MM.1S (cell line): ENCODE measurements at regions not wholly inside any gene's neighbourhood (a gene's known extent, or its start where the extent isn't known, plus 50 kb on each side); places are given as distances from the start of the nearest gene placed in this dataset.

ENCODE experiments used
- DNase-seq: peaks from one replicate; pipeline ENCODE4 v3.0.0-alpha.2; 2015
- H2AFZ ChIP-seq: fragments of 300-600 bp; sonication (generic); 2 replicates; pipeline ENCODE4 v1.6.0; 2016; ENCODE audit warnings: antibody characterized with exemption, low read length
- H3F3A ChIP-seq: fragments of 300-600 bp; sonication (generic); 2 replicates; pipeline ENCODE4 v1.6.1; 2016; ENCODE audit warnings: mild to moderate bottlenecking, antibody characterized with exemption, low read length, moderate library complexity, mixed read lengths; ENCODE audit not compliant: insufficient read depth
- H3K27ac ChIP-seq: fragments of 300-600 bp; sonication (generic); 2 replicates; pipeline ENCODE4 v1.5.1; 2016; ENCODE audit warnings: mild to moderate bottlenecking, low read length
- H3K27me3 ChIP-seq: fragments of 300-600 bp; sonication (generic); replicated peaks from 2 replicates; pipeline ENCODE4 v1.6.0; 2016; ENCODE audit warnings: low read length; ENCODE audit not compliant: insufficient read depth
- H3K36me3 ChIP-seq: fragments of 300-600 bp; sonication (generic); replicated peaks from 2 replicates; pipeline ENCODE4 v1.6.1; 2016; ENCODE audit warnings: mild to moderate bottlenecking, low read length, mixed read lengths; ENCODE audit not compliant: insufficient read depth
- H3K4me1 ChIP-seq: fragments of 300-600 bp; sonication (generic); 2 replicates; pipeline ENCODE4 v1.6.1; 2016; ENCODE audit warnings: low read length, mixed read lengths
- H3K4me2 ChIP-seq: fragments of 300-600 bp; sonication (generic); 2 replicates; pipeline ENCODE4 v1.6.0; 2016; ENCODE audit warnings: low read depth, low read length
- H3K4me3 ChIP-seq: fragments of 300-600 bp; sonication (generic); 2 replicates; pipeline ENCODE4 v1.5.1; 2016; ENCODE audit warnings: low read length, mixed read lengths
- H3K79me2 ChIP-seq: fragments of 300-600 bp; sonication (generic); 2 replicates; pipeline ENCODE4 v1.6.1; 2016; ENCODE audit warnings: mixed run types, low read length, mixed read lengths
- H3K9ac ChIP-seq: fragments of 300-600 bp; sonication (generic); 2 replicates; pipeline ENCODE4 v1.6.1; 2016; ENCODE audit warnings: low read length, mixed read lengths
- H3K9me2 ChIP-seq: fragments of 300-600 bp; sonication (generic); replicated peaks from 2 replicates; pipeline ENCODE4 v1.6.1; 2016; ENCODE audit warnings: mild to moderate bottlenecking, low read length, mixed read lengths; ENCODE audit not compliant: insufficient read depth
- H3K9me3 ChIP-seq: fragments of 300-600 bp; sonication (generic); replicated peaks from 2 replicates; pipeline ENCODE4 v1.6.1; 2016; ENCODE audit warnings: mild to moderate bottlenecking, low read length, mixed read lengths; ENCODE audit not compliant: insufficient read depth
- H4K20me1 ChIP-seq: fragments of 300-600 bp; sonication (generic); 2 replicates; pipeline ENCODE4 v1.6.1; 2016; ENCODE audit warnings: mild to moderate bottlenecking, low read length, moderate library complexity, mixed read lengths; ENCODE audit not compliant: insufficient read depth
- EZH2 ChIP-seq: fragments of 300-600 bp; sonication (generic); optimal IDR thresholded peaks from 2 replicates; pipeline ENCODE3; 2017; ENCODE audit warnings: low read depth, mild to moderate bottlenecking, antibody characterized with exemption, low read length, mixed read lengths
- EZH2phosphoT487 ChIP-seq: fragments of 300-600 bp; sonication (generic); IDR thresholded peaks from 2 replicates; pipeline ENCODE4 v1.6.1; 2018; ENCODE audit warnings: antibody characterized with exemption, low read length
- TF ChIP-seq, protein P1 (sequence below): fragments of 300-600 bp; sonication (generic); IDR thresholded peaks from 2 replicates; pipeline ENCODE4 v1.5.1; 2016; ENCODE audit warnings: antibody characterized with exemption, low read length, mixed read lengths

DNA sequence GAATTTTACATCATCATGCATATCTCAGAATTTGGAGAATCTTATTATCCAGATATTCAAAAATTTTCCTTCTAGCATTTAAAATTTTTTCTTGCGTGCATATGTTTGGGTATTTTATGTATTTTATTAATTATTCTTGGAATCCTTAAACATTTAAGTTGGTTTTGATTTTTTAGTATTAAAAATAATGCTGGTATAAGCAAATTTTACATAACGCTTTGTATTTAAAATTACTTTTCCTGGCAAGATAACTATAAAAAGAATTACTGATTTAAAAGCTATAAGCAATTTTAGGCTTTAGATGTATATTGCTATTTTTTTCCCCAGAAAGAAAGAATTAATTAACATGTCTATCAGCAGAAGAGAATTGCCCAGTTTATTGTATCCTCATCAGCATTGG is 224.6 kb upstream of the STXBP6 start:
- Histone ChIP-seq H3K9ac (no peak overlapping the region), H3K4me3 (no peak overlapping the region), H4K20me1 (no peaks in the 10 kb centered on the region), H3K9me3 (no peaks in the 10 kb centered on the region), H3F3A (no peaks in the 10 kb centered on the region), H3K27me3 (no peaks in the 10 kb centered on the region), H3K4me1 (no peaks in the 10 kb centered on the region), H2AFZ (no peak overlapping the region), H3K36me3 (no peaks in the 10 kb centered on the region), H3K27ac (no peak overlapping the region), H3K4me2 (no peak overlapping the region), H3K9me2 (no peaks in the 10 kb centered on the region), H3K79me2 (no peaks in the 10 kb centered on the region)
- DNase-seq: no peak
- TF ChIP-seq EZH2: no peak
- TF ChIP-seq, protein P1, sequence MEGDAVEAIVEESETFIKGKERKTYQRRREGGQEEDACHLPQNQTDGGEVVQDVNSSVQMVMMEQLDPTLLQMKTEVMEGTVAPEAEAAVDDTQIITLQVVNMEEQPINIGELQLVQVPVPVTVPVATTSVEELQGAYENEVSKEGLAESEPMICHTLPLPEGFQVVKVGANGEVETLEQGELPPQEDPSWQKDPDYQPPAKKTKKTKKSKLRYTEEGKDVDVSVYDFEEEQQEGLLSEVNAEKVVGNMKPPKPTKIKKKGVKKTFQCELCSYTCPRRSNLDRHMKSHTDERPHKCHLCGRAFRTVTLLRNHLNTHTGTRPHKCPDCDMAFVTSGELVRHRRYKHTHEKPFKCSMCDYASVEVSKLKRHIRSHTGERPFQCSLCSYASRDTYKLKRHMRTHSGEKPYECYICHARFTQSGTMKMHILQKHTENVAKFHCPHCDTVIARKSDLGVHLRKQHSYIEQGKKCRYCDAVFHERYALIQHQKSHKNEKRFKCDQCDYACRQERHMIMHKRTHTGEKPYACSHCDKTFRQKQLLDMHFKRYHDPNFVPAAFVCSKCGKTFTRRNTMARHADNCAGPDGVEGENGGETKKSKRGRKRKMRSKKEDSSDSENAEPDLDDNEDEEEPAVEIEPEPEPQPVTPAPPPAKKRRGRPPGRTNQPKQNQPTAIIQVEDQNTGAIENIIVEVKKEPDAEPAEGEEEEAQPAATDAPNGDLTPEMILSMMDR: no peak
- TF ChIP-seq EZH2phosphoT487: no peak

- H3F3A ChIP-seq: no peaks in the 10 kb centered on the region
- no peak overlapping the region for H3K27ac ChIP-seq
- no peaks in the 10 kb centered on the region for H3K4me1 ChIP-seq
- H3K27me3 ChIP-seq: no peaks in the 10 kb centered on the region
- DNase-seq: no peak
- H3K4me3 ChIP-seq: no peak overlapping the region
- H2AFZ ChIP-seq: no peak overlapping the region
- no peak for TF ChIP-seq EZH2phosphoT487
- TF ChIP-seq, protein P1: no peak
- no peak for TF ChIP-seq EZH2
- H3K9me3 ChIP-seq: no peaks in the 10 kb centered on the region
- no peaks in the 10 kb centered on the region for H3K9me2 ChIP-seq
- no peaks in the 10 kb centered on the region for H3K79me2 ChIP-seq
- H4K20me1 ChIP-seq: no peaks in the 10 kb centered on the region
- no peaks in the 10 kb centered on the region for H3K36me3 ChIP-seq
- H3K4me2 ChIP-seq: no peak overlapping the region
- H3K9ac ChIP-seq: no peak overlapping the region
Observed at GRCh38 chr14:25267186-25267585, 217.2 kb upstream of the STXBP6 start.

GRCh38 chr14:25259470-25259869 is 209.5 kb upstream of the STXBP6 start:
- no peak overlapping the region for H3K4me3 ChIP-seq
- H4K20me1 ChIP-seq: no peaks in the 10 kb centered on the region
- H2AFZ ChIP-seq: no peak overlapping the region
- H3K4me2 ChIP-seq: peak overlapping the region; percentile 18; the same call in 1 of the 2 replicates
- no peaks in the 10 kb centered on the region for H3K36me3 ChIP-seq
- no peaks in the 10 kb centered on the region for H3K9me3 ChIP-seq
- peak; percentile 54 for DNase-seq
- H3K27ac ChIP-seq: no peak overlapping the region
- H3K9me2 ChIP-seq: no peaks in the 10 kb centered on the region
- no peaks in the 10 kb centered on the region for H3F3A ChIP-seq
- H3K27me3 ChIP-seq: no peaks in the 10 kb centered on the region
- peaks cover 10% of the 10 kb centered on the region; the same call in 1 of the 2 replicates for H3K4me1 ChIP-seq
- no peaks in the 10 kb centered on the region for H3K79me2 ChIP-seq
- TF ChIP-seq, protein P1: peak; percentile 14; the same call in 1 of the 2 replicates
- TF ChIP-seq EZH2phosphoT487: no peak
- H3K9ac ChIP-seq: no peak overlapping the region

- H3K4me3 ChIP-seq: no peak overlapping the region
- H3K27ac ChIP-seq: no peak overlapping the region
- no peaks in the 10 kb centered on the region for H4K20me1 ChIP-seq
- no peak overlapping the region for H2AFZ ChIP-seq
- no peak overlapping the region for H3K9ac ChIP-seq
- H3K4me2 ChIP-seq: no peak overlapping the region
- no peak for DNase-seq
- H3F3A ChIP-seq: no peaks in the 10 kb centered on the region
- no peaks in the 10 kb centered on the region for H3K9me3 ChIP-seq
- no peaks in the 10 kb centered on the region for H3K4me1 ChIP-seq
- no peaks in the 10 kb centered on the region for H3K79me2 ChIP-seq
- no peaks in the 10 kb centered on the region for H3K27me3 ChIP-seq
- no peaks in the 10 kb centered on the region for H3K9me2 ChIP-seq
- no peaks in the 10 kb centered on the region for H3K36me3 ChIP-seq
- no peak for TF ChIP-seq EZH2phosphoT487
- TF ChIP-seq, protein P1: no peak
- no peak for TF ChIP-seq EZH2
Observed at GRCh38 chr14:25252793-25253192, 202.8 kb upstream of the STXBP6 start.
